Large intestine (tissue), 3 donors: ENCODE measurements at regions not wholly inside any gene's neighbourhood (a gene's known extent, or its start where the extent isn't known, plus 50 kb on each side); places are given as distances from the start of the nearest gene placed in this dataset.

Source experiments
- DNase-seq, 2 donors: peaks; one replicate each; pipeline versions ENCODE4 v3.0.0 to v3.0.0-alpha.2; 2013
- H3K27ac ChIP-seq: one replicate; pipeline ENCODE4 v1.5.1; 2013; ENCODE audit warnings: low read length
- H3K27me3 ChIP-seq: 2 replicates; pipeline ENCODE4 v1.6.1; 2013; ENCODE audit warnings: low read length; ENCODE audit not compliant: control insufficient read depth, insufficient read depth
- H3K36me3 ChIP-seq: 2 replicates; pipeline ENCODE4 v1.6.1; 2013; ENCODE audit warnings: low read length; ENCODE audit not compliant: control insufficient read depth, insufficient read depth
- H3K4me1 ChIP-seq: one replicate; pipeline ENCODE4 v1.6.1; 2013; ENCODE audit warnings: low read length; ENCODE audit not compliant: control insufficient read depth, insufficient read depth
- H3K4me3 ChIP-seq: one replicate; pipeline ENCODE4 v1.5.1; 2013; ENCODE audit warnings: low read length
- H3K9me3 ChIP-seq: one replicate; pipeline ENCODE4 v1.6.1; 2013; ENCODE audit warnings: mild to moderate bottlenecking, low read depth, low read length, moderate library complexity; ENCODE audit not compliant: control insufficient read depth
- WGBS: methylation state at CpG from one replicate; pipeline ENCODE4 v1.1.5; 2013; ENCODE audit warnings: low lambda C conversion rate; ENCODE audit not compliant: insufficient coverage; 5-methylcytosine and 5-hydroxymethylcytosine counted together

GRCh38 chr9:108134486-108135128, 645.0 kb upstream of the KLF4 start:
- H3K27ac ChIP-seq: no peak overlapping the region
- H3K27me3 ChIP-seq: no peaks in the 10 kb centered on the region
- no peaks in the 10 kb centered on the region for H3K9me3 ChIP-seq
- H3K4me1 ChIP-seq: no peaks in the 10 kb centered on the region
- H3K4me3 ChIP-seq: no peak overlapping the region
- WGBS: 80% methylated on average over 1 of the region's 4 CpGs
- DNase-seq: no peak
- no peaks in the 10 kb centered on the region for H3K36me3 ChIP-seq

- DNase-seq: no peak
- Histone ChIP-seq H3K4me3 (no peak overlapping the region), H3K36me3 (no peaks in the 10 kb centered on the region), H3K27me3 (no peaks in the 10 kb centered on the region), H3K9me3 (no peaks in the 10 kb centered on the region), H3K4me1 (no peaks in the 10 kb centered on the region), H3K27ac (no peak overlapping the region)
- 50% methylated on average over 1 of the region's 3 CpGs for WGBS
Measured at GRCh38 chr9:108133680-108134079, 644.1 kb upstream of the KLF4 start.

GRCh38 chr9:108133101-108133500, 643.5 kb upstream of the KLF4 start:
- DNase-seq: no peak
- H3K4me1 ChIP-seq: no peaks in the 10 kb centered on the region
- H3K4me3 ChIP-seq: no peak overlapping the region
- H3K9me3 ChIP-seq: no peaks in the 10 kb centered on the region
- no peaks in the 10 kb centered on the region for H3K27me3 ChIP-seq
- no peak overlapping the region for H3K27ac ChIP-seq
- no peaks in the 10 kb centered on the region for H3K36me3 ChIP-seq

- no peak overlapping the region for H3K4me3 ChIP-seq
- 77% methylated on average over 2 of the region's 2 CpGs for WGBS
- DNase-seq: no peak
- H3K4me1 ChIP-seq: no peaks in the 10 kb centered on the region
- H3K36me3 ChIP-seq: no peaks in the 10 kb centered on the region
- no peak overlapping the region for H3K27ac ChIP-seq
- no peaks in the 10 kb centered on the region for H3K9me3 ChIP-seq
- H3K27me3 ChIP-seq: no peaks in the 10 kb centered on the region
Measured at GRCh38 chr9:108130905-108131304, 641.3 kb upstream of the KLF4 start.

GRCh38 chr9:108125625-108126024, 636.1 kb upstream of the KLF4 start:
- no CpG with 5 or more reads among the region's 4 CpGs for WGBS
- Histone ChIP-seq H3K36me3 (no peaks in the 10 kb centered on the region), H3K4me3 (no peak overlapping the region), H3K27me3 (no peaks in the 10 kb centered on the region), H3K4me1 (no peaks in the 10 kb centered on the region), H3K9me3 (no peaks in the 10 kb centered on the region), H3K27ac (no peak overlapping the region)
- DNase-seq: no peak

GRCh38 chr9:108119530-108120113, 630.1 kb upstream of the KLF4 start:
- no peak overlapping the region for H3K27ac ChIP-seq
- no peaks in the 10 kb centered on the region for H3K36me3 ChIP-seq
- no peak overlapping the region for H3K4me3 ChIP-seq
- no peak for DNase-seq
- no peaks in the 10 kb centered on the region for H3K9me3 ChIP-seq
- WGBS: no CpG with 5 or more reads among the region's 11 CpGs
- no peaks in the 10 kb centered on the region for H3K27me3 ChIP-seq
- H3K4me1 ChIP-seq: no peaks in the 10 kb centered on the region

GRCh38 chr9:108117795-108118194, 628.2 kb upstream of the KLF4 start:
- H3K27ac ChIP-seq: no peak overlapping the region
- no peak overlapping the region for H3K4me3 ChIP-seq
- WGBS: no CpG with 5 or more reads among the region's 3 CpGs
- H3K27me3 ChIP-seq: no peaks in the 10 kb centered on the region
- no peaks in the 10 kb centered on the region for H3K36me3 ChIP-seq
- H3K9me3 ChIP-seq: no peaks in the 10 kb centered on the region
- H3K4me1 ChIP-seq: no peaks in the 10 kb centered on the region
- DNase-seq: no peak

- DNase-seq: no peak
- no peak overlapping the region for H3K4me3 ChIP-seq
- WGBS: no CpG with 5 or more reads among the region's 2 CpGs
Measured at GRCh38 chr9:108117306-108117705, 627.7 kb upstream of the KLF4 start.

GRCh38 chr9:108113596-108113995, 624.0 kb upstream of the KLF4 start:
- DNase-seq: no peak
- WGBS: 100% methylated on average over 1 of the region's 2 CpGs
- H3K27me3 ChIP-seq: no peaks in the 10 kb centered on the region
- no peaks in the 10 kb centered on the region for H3K9me3 ChIP-seq
- H3K36me3 ChIP-seq: no peaks in the 10 kb centered on the region
- H3K4me1 ChIP-seq: no peaks in the 10 kb centered on the region
- no peak overlapping the region for H3K4me3 ChIP-seq
- H3K27ac ChIP-seq: no peak overlapping the region

More at GRCh38 chr9:108117306-108117705, 627.7 kb upstream of the KLF4 start:
- Histone ChIP-seq H3K36me3 (no peaks in the 10 kb centered on the region), H3K9me3 (no peaks in the 10 kb centered on the region), H3K4me1 (no peaks in the 10 kb centered on the region), H3K27ac (no peak overlapping the region), H3K27me3 (no peaks in the 10 kb centered on the region)

- Histone ChIP-seq H3K4me3 (no peak overlapping the region), H3K27me3 (no peaks in the 10 kb centered on the region), H3K36me3 (no peaks in the 10 kb centered on the region), H3K9me3 (no peaks in the 10 kb centered on the region), H3K4me1 (no peaks in the 10 kb centered on the region), H3K27ac (no peak overlapping the region)
- no peak for DNase-seq
- 33% methylated on average over 1 of the region's 5 CpGs for WGBS
Measured at GRCh38 chr9:108109927-108110690, 620.5 kb upstream of the KLF4 start.
